T follicular helper cell (primary cell): ENCODE measurements at regions not wholly inside any gene's neighbourhood (a gene's known extent, or its start where the extent isn't known, plus 50 kb on each side); places are given as distances from the start of the nearest gene placed in this dataset.

Experiments used
- DNase-seq: peaks from one replicate; pipeline ENCODE4 v3.0.0-alpha.2; 2020; ENCODE audit warnings: low read depth

DNA sequence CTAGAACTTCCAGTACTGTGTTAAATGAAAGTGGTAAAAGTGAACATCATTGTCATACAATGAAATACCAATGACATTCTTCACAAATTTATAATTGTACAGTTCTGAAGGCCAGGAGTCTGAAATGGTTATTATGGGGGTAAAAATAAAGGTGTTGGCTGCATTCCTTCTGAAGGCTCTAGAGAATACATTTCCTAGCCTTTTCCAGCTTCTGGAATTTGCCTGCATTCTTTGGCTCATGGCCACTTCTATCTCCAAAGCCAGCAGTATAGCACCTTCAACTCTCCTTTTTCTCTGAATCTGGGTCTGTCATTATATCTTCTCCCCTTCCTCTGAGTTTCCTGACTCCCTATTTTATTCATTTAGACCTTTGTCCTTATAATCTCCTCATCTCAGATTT is 1232.7 kb upstream of the TENM4 start:
- no peak for DNase-seq

DNA sequence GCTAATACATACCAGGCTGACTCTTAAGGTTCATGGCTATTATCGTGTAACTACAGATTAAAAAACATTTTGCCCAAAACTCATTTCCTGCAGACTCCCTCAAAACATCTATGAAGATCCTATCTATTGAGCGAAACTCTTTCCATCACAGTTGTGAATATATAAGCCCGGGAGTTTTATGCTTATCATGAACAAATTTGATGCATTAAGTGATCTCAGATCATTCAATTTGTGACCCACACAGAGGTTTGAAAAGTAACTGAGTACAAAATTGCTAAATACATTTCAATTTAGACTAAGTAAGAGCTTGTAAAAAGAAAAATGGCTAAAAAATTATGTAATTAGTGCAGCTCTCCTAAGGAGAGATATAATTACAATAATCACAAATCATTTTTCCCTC is 1228.8 kb upstream of the TENM4 start:
- no peak for DNase-seq

DNA sequence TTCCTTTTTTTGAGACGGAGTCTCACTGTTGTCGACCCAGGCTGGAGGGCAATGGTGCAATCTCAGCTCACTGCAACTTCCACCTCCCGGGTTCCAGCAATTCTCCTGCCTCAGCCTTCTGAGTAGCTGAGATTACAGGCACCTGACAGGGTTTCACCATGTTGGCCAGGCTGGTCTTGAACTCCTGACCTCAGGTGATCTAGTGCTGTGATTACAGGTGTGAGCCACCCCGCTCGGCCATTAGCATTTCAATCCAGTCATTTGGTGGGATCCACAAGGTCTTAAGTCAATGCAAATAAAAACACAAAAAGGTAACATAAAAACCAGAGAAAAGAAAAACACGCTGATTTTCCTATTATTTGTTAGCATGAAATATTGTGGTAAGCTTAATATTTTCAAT is 1227.2 kb upstream of the TENM4 start:
- no peak for DNase-seq

GRCh38 chr11:80655834-80656233 is 1215.0 kb upstream of the TENM4 start:
- no peak for DNase-seq

DNA sequence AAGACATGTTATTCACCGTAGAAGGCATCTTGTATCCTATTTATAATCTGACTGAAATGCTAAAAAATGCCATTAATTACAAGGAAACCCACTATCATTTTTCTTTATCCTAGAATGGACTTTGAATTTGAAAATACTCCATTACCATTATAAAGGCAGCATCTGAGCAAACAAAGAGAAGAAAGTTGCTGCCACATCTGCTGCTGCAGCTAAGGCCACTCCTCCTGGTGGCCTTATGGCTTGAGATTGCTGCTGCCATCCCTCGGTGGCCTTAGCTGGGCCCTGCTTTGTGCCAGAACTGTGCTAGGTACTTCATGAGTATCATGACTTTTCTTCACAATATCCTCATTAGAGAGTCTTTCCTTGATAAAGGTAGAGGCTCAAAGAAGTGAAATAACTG is 1210.1 kb upstream of the TENM4 start:
- DNase-seq = no peak

GRCh38 chr11:80649186-80649585 is 1208.4 kb upstream of the TENM4 start:
- no peak for DNase-seq

DNA sequence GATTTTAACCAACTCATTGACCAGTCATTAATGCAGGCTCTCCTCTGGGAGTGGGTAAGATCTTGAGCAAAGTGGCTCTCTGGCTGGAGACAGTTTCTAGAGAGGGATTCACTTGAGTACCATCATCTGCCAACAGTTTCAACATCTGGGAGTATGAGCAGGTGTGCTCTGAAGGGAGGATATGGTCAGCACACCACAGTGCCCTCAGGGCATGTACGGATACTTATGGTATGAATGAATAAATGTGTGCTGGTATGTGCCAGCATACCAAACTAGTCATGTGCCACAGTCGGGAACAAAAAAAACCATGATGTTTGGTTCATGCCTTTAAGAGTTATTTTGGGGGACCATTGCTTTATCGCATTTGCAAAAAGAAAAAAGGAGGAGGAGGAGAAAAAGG is 1197.5 kb upstream of the TENM4 start:
- no peak for DNase-seq

GRCh38 chr11:80637571-80637970 is 1196.7 kb upstream of the TENM4 start:
- no peak for DNase-seq

DNA sequence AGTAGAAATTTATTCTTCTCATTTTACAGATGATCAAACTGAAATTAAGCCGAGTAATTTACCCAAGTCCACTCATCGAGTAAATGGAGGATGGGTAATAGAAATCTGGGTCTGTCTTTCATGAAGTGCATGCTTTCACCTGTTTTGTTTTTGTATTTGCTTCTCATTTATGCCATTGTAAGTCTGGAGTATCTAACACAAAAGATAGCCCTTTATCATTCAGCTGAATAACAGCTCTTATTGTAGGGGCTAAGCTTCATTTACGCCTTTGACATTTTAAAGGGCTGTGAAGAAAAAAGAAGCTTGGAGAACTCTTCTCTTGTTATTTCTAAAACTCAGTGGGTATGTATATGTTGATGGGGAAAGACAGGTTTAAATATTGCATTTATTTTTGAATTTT is 1196.2 kb upstream of the TENM4 start:
- DNase-seq = no peak

DNA sequence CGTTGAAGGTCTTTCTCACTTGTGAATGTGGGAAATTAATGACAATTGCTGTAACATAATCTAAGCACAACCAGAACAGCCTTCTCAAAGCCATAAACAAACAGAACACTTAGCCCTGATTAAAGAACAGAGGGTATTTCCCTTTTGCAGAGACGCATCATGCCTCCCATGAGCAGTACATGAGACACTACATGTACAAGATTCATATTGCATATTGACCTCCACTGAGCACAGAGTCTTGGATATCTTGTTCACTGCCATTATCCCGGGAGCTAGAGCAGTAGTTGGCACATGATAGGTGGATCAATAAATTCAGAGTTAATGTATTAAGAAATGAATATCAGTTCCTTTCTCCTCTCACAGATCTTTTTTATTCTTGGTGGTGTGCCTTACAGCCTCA is 1194.3 kb upstream of the TENM4 start:
- DNase-seq = no peak

DNA sequence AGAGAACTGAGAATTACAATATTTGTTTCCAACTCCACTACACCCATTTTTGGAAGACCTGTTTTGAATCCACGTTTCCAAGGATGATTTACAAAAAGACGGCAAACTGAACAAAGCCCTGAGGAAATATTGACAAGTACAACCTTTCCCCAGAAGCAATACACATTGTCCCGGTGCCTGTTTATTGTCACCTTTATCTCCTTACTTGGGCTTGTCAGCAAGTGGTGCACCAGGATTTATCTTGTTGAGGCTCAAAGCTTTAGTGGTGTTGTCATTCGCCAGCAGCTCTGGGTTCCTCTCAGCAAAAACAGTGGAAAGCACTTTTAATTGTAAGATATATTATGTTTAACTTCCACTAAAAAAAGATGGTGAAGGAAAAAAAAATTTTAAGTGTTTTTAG is 1191.9 kb upstream of the TENM4 start:
- DNase-seq = no peak

- no peak for DNase-seq
Observed at GRCh38 chr11:80632156-80632555, 1191.3 kb upstream of the TENM4 start.

DNA sequence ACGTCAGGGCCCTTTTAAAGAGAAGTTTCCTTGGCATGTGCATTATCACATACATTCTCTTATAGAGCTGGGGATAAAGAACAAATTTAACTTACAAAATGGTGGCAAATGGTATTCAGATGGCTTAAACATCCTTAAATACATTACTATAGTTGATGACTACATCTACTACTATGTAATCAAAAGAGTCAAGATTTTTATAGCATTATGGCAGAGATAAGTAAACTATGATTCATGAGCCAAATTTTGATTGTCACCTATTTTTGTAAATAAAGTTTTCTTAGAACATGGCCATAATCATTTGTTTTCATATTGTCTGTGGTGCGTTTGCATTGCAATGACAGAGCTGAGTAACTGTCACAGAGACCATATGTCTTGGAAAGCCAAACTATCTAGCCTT is 1188.6 kb upstream of the TENM4 start:
- no peak for DNase-seq

DNA sequence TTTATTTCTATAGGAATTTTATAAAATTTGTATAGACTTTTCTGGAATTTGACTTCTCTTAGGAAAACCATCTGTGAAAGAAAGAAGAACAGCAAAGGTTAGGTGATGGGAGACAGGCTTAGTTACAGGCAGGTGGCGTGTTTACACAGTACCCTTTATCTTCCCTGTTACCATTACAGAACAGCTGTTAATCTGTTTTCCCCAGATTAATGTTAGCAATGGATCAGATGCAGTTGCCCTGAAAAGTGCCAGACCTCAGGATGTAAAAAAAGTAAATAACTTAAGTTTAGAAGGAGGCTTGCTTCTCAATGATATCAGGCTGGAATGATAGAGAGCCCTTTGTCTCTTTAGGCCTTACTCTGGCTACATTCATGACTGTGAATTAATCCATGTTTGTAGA is 1186.5 kb upstream of the TENM4 start:
- DNase-seq = no peak

DNA sequence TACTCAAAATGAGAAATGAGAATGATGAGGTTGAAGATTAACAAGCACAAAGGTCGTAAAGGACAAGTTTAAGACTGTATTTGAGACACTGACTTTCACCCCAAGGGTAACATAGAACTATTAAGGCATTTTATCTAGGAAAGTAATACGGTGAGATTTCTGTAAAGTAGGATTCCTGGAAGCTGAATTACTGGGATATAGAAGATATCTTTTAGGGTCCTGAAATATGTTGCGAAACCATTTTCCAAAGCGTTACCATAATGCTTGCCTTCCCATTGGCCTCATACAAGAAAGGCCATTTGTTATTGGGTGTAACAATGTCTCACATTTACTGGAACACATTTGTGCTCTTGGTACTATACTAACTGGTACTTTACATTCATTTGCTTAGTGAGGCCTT is 1185.9 kb upstream of the TENM4 start:
- no peak for DNase-seq

- DNase-seq = no peak
Observed at GRCh38 chr11:80625563-80625962, 1184.7 kb upstream of the TENM4 start.

DNA sequence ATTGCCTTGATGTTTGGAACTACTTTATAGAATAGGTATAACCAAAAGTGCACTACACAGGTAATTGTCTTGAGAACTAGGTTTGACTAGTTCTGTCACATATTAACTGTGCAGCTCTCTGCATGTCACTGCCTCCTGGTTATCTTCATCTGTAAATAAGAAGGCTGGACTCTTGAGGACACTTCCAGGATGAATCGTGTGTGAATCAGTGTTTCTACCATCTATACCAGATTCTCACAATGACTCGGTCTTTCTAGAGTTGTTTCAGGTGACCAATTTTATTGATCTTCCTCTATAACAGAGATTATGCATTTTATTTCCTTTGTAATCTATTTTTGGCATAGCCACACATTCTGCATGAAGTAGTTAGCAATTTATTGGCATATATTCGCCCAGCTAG is 1181.0 kb upstream of the TENM4 start:
- no peak for DNase-seq

DNA sequence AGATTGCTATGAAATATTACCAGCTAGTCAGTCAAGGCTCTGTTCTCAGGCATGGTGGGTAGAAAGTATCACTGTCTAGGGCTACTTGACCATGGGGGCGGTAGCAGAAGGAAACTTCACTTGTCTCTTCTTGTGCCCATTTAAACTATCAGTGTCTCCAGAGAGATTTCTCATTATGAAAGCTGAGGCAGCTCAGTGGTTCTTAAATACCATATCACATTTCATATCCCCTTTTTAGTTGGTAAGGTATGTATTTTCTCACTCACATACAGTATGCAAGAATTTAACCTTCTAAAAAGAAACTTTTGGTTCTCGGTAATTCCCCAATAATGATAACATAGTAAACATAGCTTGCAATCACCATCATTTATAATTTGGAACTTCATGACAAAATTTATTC is 1180.0 kb upstream of the TENM4 start:
- no peak for DNase-seq

GRCh38 chr11:80617156-80617555 is 1176.3 kb upstream of the TENM4 start:
- DNase-seq = no peak

DNA sequence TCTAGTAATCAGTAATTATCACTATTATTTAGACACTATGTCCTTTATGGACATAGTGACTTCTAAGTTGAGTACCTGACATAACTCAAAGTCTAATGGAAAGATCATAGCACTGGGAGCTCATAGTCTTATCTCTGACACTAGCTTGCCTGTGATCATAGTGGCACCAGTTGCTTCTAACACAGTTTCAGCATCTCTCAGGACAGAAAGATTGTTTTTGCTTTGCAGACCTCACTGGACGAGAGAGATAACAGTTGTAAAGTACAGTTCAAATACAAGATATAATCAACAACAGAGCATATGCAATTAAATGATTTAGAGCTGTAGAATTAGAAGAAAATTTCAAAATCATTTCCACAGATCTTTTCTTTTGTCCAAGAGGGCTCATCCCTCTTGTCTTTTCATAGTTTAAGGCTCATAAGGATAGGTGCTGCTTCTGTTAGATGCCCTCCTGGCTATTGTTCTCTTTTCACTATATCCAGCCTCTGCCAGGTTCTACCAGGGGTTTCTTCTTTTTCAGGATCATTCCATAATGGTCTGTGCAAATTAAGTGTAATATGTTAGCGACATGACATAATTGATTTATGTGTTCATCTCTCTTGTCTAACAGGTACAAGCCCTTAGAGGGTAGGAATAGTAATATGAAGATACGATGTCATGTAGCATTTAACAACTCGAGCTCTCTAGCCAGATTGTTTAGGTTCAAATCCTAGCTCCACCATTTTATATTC is 1175.4 kb upstream of the TENM4 start:
- no peak for DNase-seq

DNA sequence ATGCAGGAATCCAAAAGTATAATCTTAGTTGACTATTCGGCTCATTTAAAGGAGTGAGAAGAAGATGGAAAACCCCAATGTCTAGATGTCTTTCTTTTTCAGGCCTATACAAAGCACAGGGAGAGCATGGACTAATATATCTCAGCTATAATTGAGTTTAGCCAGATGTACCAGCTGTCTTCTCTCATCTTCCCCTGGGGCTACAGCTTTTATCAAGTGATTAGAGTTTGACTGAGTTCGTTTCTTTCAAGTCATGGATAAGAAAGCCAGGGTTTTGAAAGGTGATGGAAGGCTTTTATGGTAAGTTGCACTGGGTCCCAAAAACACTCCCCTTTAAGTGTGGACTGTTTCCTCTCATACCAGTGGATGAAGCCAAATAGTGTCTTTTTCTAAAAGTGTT is 1172.8 kb upstream of the TENM4 start:
- no peak for DNase-seq

GRCh38 chr11:80610516-80610915 is 1169.7 kb upstream of the TENM4 start:
- DNase-seq = no peak

DNA sequence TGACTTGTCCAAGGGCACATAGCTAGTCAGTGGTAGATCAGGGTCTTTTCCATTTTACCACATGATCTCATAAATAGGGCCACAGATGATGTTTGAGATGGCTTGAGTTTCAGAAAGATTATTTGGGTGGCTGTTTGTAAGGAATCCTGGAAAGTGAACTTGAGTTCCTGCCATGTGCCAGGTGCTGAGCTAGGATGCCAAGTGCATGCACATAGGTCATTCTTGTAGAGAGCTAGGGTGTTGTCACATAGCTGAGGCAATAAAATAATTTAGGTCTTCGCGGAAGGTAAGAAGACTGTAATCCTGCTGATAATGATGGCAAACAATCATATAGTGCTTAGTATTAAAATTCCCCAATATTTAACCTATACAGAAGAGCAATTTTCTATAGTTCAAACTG is 1162.6 kb upstream of the TENM4 start:
- no peak for DNase-seq

- DNase-seq = no peak
Observed at GRCh38 chr11:80598905-80599304, 1158.1 kb upstream of the TENM4 start.
